ENCODE measurements at regions not wholly inside any gene's neighbourhood (a gene's known extent, or its start where the extent isn't known, plus 50 kb on each side); places are given as distances from the start of the nearest gene placed in this dataset.
"Not testable (repeated sequence)": the region's sequence is repeated elsewhere in the genome, so short reads cannot be mapped to it uniquely, and the experiment has no call there.

DNA sequence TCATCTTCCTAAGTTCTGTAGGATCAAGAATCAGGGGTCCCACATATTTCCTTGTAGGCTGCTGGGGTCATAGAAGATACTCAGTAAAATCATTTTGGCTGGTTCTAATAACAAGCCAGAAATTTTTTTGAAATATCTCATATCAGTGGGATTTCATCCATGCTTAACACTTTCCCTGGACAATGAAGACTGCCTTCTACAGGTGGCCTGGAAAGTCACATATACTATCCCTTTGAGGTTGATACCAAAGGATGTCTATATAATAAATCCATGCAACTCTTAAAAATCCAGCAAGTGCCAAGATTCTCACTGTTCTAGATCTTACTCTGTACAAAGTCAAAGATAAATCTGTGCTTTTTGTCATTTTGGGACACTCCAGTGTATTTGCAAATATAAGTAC lies 225.8 kb upstream of the NEBL start:
- no peak overlapping the region for H3K4me3 ChIP-seq (ENCODE audit: insufficient read length, low read depth)
- H3K9me3 ChIP-seq (ENCODE audit: insufficient read depth, low read length): no peaks in the 10 kb centered on the region
- H3K27me3 ChIP-seq (ENCODE audit: insufficient read depth, insufficient read length): no peaks in the 10 kb centered on the region
- no peak for TF ChIP-seq YY1 (IDR thresholded peaks at IDR 0.05; ENCODE audit: insufficient read depth, insufficient read length)
- no peak for TF ChIP-seq ZNF274 (IDR thresholded peaks at IDR 0.05; ENCODE audit: low read depth, low read length)
- TF ChIP-seq SUZ12 (IDR thresholded peaks at IDR 0.05; ENCODE audit: extremely low read depth, insufficient read depth, insufficient read length): no peak
- H3K9ac ChIP-seq (ENCODE audit: insufficient read length, low read depth): no peak overlapping the region
- no peaks in the 10 kb centered on the region for H3K36me3 ChIP-seq (ENCODE audit: insufficient read depth, insufficient read length, low read length)
- no peak for DNase-seq (ENCODE audit: low read depth, low spot score)
- no peaks in the 10 kb centered on the region for H3K4me1 ChIP-seq (ENCODE audit: insufficient read depth, insufficient read length)

DNA sequence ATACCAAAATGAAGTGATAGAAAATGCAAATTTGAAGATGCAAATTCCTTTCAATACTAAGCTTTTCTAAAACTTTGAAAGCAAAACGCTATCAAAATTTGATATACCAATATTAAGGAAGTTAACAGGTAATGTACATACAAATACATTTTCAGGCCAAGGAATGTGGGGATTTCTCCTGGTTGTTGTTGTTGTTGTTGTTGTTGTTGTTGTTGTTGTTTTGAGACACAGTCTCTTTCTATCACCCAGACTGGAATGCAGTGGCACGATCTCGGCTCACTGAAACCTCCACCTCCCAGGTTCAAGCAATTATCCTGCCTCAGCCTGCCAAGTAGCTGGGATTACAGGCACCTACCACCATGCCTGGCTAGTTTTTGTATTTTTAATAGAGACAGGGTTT lies 224.7 kb upstream of the NEBL start:
- H3K27me3 ChIP-seq (ENCODE audit: insufficient read depth, insufficient read length); H3K36me3 ChIP-seq (ENCODE audit: insufficient read depth, insufficient read length, low read length); H3K9me3 ChIP-seq (ENCODE audit: insufficient read depth, low read length); H3K4me1 ChIP-seq (ENCODE audit: insufficient read depth, insufficient read length); H3K9ac ChIP-seq (ENCODE audit: insufficient read length, low read depth); DNase-seq (ENCODE audit: low read depth, low spot score); H3K4me3 ChIP-seq (ENCODE audit: insufficient read length, low read depth): not testable (repeated sequence)

DNA sequence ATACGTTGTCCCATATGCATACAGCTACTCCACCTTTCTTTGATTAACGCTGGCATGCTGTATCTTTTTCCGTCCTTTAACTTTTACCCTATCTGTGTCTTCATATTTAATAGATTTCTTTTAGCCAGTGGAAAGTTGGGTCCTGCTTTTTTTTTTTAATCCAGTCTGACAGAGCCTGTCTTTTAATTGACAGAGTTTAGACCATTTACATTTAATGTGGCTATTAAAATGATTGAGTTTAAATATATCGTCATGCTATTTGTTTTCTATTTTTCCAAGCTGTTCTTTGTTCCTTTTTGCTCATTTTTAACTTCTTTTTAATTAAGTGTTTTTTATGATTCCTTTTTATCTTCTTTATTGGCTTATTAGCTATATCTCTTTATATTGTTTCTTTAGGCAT lies 217.6 kb upstream of the NEBL start:
- Histone ChIP-seq H3K4me3 (ENCODE audit: insufficient read length, low read depth) (no peak overlapping the region), H3K36me3 (ENCODE audit: insufficient read depth, insufficient read length, low read length) (no peaks in the 10 kb centered on the region), H3K4me1 (ENCODE audit: insufficient read depth, insufficient read length) (no peaks in the 10 kb centered on the region), H3K27me3 (ENCODE audit: insufficient read depth, insufficient read length) (no peaks in the 10 kb centered on the region), H3K9ac (ENCODE audit: insufficient read length, low read depth) (no peak overlapping the region), H3K9me3 (ENCODE audit: insufficient read depth, low read length) (no peaks in the 10 kb centered on the region)
- no peak for DNase-seq (ENCODE audit: low read depth, low spot score)
- TF ChIP-seq ZNF274 (IDR thresholded peaks at IDR 0.05; ENCODE audit: low read depth, low read length) (no peak), SUZ12 (IDR thresholded peaks at IDR 0.05; ENCODE audit: extremely low read depth, insufficient read depth, insufficient read length) (no peak), YY1 (IDR thresholded peaks at IDR 0.05; ENCODE audit: insufficient read depth, insufficient read length) (no peak)

DNA sequence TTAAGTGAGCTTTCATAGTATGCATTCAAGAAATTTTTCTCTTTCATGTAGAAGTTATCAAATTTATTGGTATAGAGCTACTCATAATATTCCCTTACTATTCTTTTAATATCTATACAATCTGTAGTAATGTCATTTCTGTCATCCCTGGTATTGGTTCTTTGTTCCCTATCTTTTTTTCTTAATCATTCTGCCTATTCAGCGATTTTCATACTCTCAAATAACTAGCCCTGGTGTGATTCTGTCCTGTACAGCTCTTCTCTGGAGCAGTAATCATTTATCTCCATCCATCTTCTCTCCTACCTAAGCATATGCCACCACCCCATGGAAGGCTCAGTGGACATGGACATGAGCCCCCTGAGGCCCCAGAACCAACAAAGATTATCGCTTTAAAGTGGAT lies 213.2 kb upstream of the NEBL start:
- Histone ChIP-seq H3K9me3 (ENCODE audit: insufficient read depth, low read length) (no peaks in the 10 kb centered on the region), H3K4me3 (ENCODE audit: insufficient read length, low read depth) (no peak overlapping the region), H3K4me1 (ENCODE audit: insufficient read depth, insufficient read length) (no peaks in the 10 kb centered on the region), H3K36me3 (ENCODE audit: insufficient read depth, insufficient read length, low read length) (no peaks in the 10 kb centered on the region), H3K9ac (ENCODE audit: insufficient read length, low read depth) (no peak overlapping the region), H3K27me3 (ENCODE audit: insufficient read depth, insufficient read length) (no peaks in the 10 kb centered on the region)
- no peak for DNase-seq (ENCODE audit: low read depth, low spot score)
- TF ChIP-seq SUZ12 (IDR thresholded peaks at IDR 0.05; ENCODE audit: extremely low read depth, insufficient read depth, insufficient read length) (no peak), ZNF274 (IDR thresholded peaks at IDR 0.05; ENCODE audit: low read depth, low read length) (no peak), YY1 (IDR thresholded peaks at IDR 0.05; ENCODE audit: insufficient read depth, insufficient read length) (no peak)

DNA sequence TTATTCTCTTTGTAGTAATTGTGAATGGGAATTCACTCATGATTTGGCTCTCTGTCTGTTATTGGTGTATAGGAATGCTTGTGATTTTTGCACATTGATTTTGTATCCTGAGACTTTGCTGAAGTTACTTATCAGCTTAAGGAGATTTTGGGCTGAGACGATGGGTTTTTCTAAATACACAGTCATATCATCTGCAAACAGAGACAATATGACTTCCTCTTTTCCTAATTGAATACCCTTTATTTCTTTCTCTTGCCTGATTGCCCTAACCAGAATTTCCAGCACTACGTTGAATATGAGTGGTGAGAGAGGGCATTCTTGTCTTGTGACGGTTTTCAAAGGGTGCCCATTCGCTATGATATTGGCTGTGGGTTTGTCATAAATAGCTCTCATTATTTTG lies 209.8 kb upstream of the NEBL start:
- H3K4me3 ChIP-seq (ENCODE audit: insufficient read length, low read depth); H3K9ac ChIP-seq (ENCODE audit: insufficient read length, low read depth); H3K4me1 ChIP-seq (ENCODE audit: insufficient read depth, insufficient read length); H3K9me3 ChIP-seq (ENCODE audit: insufficient read depth, low read length); DNase-seq (ENCODE audit: low read depth, low spot score); H3K27me3 ChIP-seq (ENCODE audit: insufficient read depth, insufficient read length); H3K36me3 ChIP-seq (ENCODE audit: insufficient read depth, insufficient read length, low read length): not testable (repeated sequence)

DNA sequence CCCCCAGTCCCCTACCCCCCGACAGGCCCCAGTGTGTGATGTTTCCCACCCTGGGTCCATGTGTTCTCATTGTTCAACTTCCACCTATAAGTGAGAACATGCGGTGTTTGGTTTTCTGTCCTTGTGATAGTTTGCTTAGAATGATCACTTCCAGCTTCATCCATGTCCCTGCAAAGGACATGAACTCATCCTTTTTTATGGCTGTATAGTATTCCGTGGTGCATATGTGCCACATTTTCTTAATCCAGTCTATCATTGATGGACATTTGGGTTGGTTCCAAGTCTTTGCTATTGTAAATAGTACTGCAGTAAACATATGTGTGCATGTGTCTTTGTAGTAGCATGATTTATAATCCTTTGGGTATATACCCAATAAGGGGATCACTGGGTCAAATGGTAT lies 208.2 kb upstream of the NEBL start:
- DNase-seq (ENCODE audit: low read depth, low spot score); H3K4me3 ChIP-seq (ENCODE audit: insufficient read length, low read depth); H3K4me1 ChIP-seq (ENCODE audit: insufficient read depth, insufficient read length); H3K27me3 ChIP-seq (ENCODE audit: insufficient read depth, insufficient read length); H3K9me3 ChIP-seq (ENCODE audit: insufficient read depth, low read length); H3K9ac ChIP-seq (ENCODE audit: insufficient read length, low read depth); H3K36me3 ChIP-seq (ENCODE audit: insufficient read depth, insufficient read length, low read length): not testable (repeated sequence)

DNA sequence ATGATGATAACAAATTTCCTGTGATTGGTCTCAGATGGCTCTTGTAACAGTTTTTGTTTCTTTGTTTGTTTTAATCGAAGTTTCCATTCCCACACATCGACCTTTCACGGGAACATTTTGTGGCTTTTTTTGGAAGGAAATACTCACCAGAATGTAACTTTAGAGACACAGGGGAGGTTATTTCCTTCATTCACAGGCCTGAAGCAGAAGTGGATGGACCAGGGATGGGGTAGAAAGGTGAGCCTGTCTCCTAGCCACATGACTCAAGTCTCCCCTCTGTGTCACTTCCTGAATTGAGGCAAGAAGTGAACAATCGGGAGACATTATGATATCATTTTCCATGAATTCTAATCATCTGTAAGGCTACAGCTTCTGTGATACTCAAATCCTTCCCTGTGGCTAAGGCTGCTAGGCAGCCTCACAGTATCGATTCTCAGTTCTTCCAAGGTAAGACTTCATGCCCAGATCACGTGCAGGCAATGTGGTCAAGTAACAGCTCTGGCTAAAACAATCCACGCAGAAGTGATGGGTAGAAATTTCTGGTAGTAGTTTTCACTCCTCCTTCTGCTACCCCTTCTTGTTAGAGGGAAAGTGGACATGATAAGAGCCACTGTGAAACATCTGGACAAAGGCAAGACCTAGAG lies 203.9 kb upstream of the NEBL start:
- Histone ChIP-seq H3K4me3 (ENCODE audit: insufficient read length, low read depth) (no peak overlapping the region), H3K27me3 (ENCODE audit: insufficient read depth, insufficient read length) (no peaks in the 10 kb centered on the region), H3K36me3 (ENCODE audit: insufficient read depth, insufficient read length, low read length) (no peaks in the 10 kb centered on the region), H3K9ac (ENCODE audit: insufficient read length, low read depth) (no peak overlapping the region), H3K9me3 (ENCODE audit: insufficient read depth, low read length) (no peaks in the 10 kb centered on the region), H3K4me1 (ENCODE audit: insufficient read depth, insufficient read length) (no peaks in the 10 kb centered on the region)
- DNase-seq (ENCODE audit: low read depth, low spot score): no peak
- TF ChIP-seq ZNF274 (IDR thresholded peaks at IDR 0.05; ENCODE audit: low read depth, low read length): no peak
- TF ChIP-seq YY1 (IDR thresholded peaks at IDR 0.05; ENCODE audit: insufficient read depth, insufficient read length): no peak
- no peak for TF ChIP-seq SUZ12 (IDR thresholded peaks at IDR 0.05; ENCODE audit: extremely low read depth, insufficient read depth, insufficient read length)

DNA sequence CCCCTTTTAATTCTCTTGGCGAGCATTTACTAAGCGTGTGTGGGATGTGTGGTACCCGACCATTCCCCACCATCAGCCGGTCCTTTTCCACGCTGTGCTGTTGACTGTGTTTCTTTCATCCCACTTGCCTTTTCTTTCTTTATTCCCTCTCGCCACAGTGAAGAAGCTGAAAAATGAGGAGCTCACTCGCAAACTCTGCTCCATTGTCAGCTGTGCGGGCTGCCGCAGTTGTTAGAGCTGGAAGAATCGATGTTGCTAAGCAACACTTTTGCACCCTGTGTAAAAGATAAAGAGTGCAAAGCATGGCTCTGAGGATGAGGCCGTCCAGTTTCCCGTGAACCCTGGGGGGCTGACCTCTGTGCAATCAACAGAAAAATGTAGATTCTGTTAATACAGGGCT lies 203.1 kb upstream of the NEBL start:
- Histone ChIP-seq H3K27me3 (ENCODE audit: insufficient read depth, insufficient read length) (no peaks in the 10 kb centered on the region), H3K4me3 (ENCODE audit: insufficient read length, low read depth) (no peak overlapping the region), H3K9ac (ENCODE audit: insufficient read length, low read depth) (no peak overlapping the region), H3K4me1 (ENCODE audit: insufficient read depth, insufficient read length) (no peaks in the 10 kb centered on the region), H3K9me3 (ENCODE audit: insufficient read depth, low read length) (no peaks in the 10 kb centered on the region), H3K36me3 (ENCODE audit: insufficient read depth, insufficient read length, low read length) (no peaks in the 10 kb centered on the region)
- TF ChIP-seq SUZ12 (IDR thresholded peaks at IDR 0.05; ENCODE audit: extremely low read depth, insufficient read depth, insufficient read length): no peak
- no peak for TF ChIP-seq ZNF274 (IDR thresholded peaks at IDR 0.05; ENCODE audit: low read depth, low read length)
- no peak for TF ChIP-seq YY1 (IDR thresholded peaks at IDR 0.05; ENCODE audit: insufficient read depth, insufficient read length)
- no peak for DNase-seq (ENCODE audit: low read depth, low spot score)

Measured in NT2/D1 (cell line).